ENCODE measurements at regions not wholly inside any gene's neighbourhood (a gene's known extent, or its start where the extent isn't known, plus 50 kb on each side); places are given as distances from the start of the nearest gene placed in this dataset.
"Not testable (repeated sequence)": the region's sequence is repeated elsewhere in the genome, so short reads cannot be mapped to it uniquely, and the experiment has no call there.

DNA sequence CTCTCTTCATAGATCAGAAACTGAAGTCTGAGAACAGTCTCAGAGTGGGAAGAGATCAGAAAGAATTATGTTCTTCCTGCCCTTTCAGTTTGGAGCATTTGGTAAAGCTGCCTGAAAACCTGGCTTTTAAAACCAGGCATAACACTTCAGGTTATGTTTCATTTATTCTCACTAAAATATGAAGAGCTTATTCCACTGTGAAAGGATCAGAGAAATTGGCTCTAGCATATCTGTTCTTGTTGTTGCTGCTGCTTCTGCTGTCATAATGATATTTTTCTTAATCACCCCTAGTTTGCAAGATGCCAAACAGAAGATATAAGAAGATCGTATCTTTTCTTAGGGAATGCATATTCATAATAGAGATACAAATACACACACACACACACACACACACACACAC is 476.9 kb downstream of the XIRP2 start:
- CTCF ChIA-PET: no interaction called here
- peaks cover 8% of the 10 kb centered on the region for H3K9me3 Mint-ChIP-seq
- POLR2A ChIA-PET: no interaction called here

GRCh38 chr2:167361426-167361825 is 473.1 kb downstream of the XIRP2 start:
- Mint-ChIP-seq H3K4me1 (no peaks in the 10 kb centered on the region), H3K9me3 (peaks cover 8% of the 10 kb centered on the region)

More for the DNA sequence above, 476.9 kb downstream of the XIRP2 start:
- no peaks in the 10 kb centered on the region for H3K36me3 Mint-ChIP-seq (ENCODE audit: low read depth)
- H3K27ac Mint-ChIP-seq: no peak overlapping the region
- H3K4me1 Mint-ChIP-seq: no peaks in the 10 kb centered on the region
- H3K4me3 Mint-ChIP-seq: no peak overlapping the region
- H3K27me3 Mint-ChIP-seq: no peaks in the 10 kb centered on the region
- no peak for DNase-seq

GRCh38 chr2:167355821-167356220 is 467.5 kb downstream of the XIRP2 start:
- no peaks in the 10 kb centered on the region for H3K27me3 Mint-ChIP-seq
- CTCF ChIA-PET: no interaction called here
- H3K4me3 Mint-ChIP-seq: no peak overlapping the region
- no peak overlapping the region for H3K27ac Mint-ChIP-seq
- POLR2A ChIA-PET: no interaction called here
- no peak for DNase-seq
- no peaks in the 10 kb centered on the region for H3K9me3 Mint-ChIP-seq
- H3K4me1 Mint-ChIP-seq: no peaks in the 10 kb centered on the region
- no peaks in the 10 kb centered on the region for H3K36me3 Mint-ChIP-seq (ENCODE audit: low read depth)

More at GRCh38 chr2:167361426-167361825, 473.1 kb downstream of the XIRP2 start:
- ChIA-PET CTCF (no interaction called here), POLR2A (no interaction called here)
- no peak overlapping the region for H3K4me3 Mint-ChIP-seq
- no peaks in the 10 kb centered on the region for H3K36me3 Mint-ChIP-seq (ENCODE audit: low read depth)
- no peaks in the 10 kb centered on the region for H3K27me3 Mint-ChIP-seq
- no peak overlapping the region for H3K27ac Mint-ChIP-seq
- no peak for DNase-seq

DNA sequence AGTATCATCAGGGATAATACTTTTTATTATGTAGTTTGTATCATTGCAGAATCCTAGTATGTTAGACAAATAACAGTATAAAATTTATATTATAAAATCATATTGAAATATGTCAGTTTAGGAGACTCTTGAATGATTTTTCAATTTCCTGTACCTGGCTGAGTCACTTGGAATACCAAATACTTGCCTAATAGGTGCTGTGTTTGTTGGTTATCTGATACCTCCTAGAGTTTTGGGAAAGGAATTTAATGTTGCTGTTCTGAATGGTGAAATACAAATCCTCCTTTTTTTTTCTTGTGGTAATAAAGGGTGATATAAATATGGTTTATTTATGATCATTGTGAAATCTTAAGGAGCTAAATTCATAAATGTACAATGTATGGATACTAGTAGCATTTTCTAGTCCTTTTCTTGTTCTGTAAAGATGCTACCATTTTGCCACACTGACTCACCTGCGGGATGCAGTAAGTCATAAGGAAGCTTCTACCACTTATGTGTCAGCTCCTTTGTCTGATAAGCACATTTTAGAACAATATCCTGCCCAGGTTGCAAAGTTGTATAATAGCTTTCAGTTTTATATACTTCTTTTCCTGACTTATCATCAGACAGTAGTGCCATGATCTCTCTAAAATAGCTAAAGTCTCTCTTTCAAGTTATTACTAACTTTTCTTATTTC is 465.5 kb downstream of the XIRP2 start:
- H3K36me3 Mint-ChIP-seq (ENCODE audit: low read depth): no peaks in the 10 kb centered on the region
- H3K27ac Mint-ChIP-seq: no peak overlapping the region
- no peaks in the 10 kb centered on the region for H3K9me3 Mint-ChIP-seq
- CTCF ChIA-PET: no interaction called here
- H3K27me3 Mint-ChIP-seq: no peaks in the 10 kb centered on the region
- no peaks in the 10 kb centered on the region for H3K4me1 Mint-ChIP-seq
- DNase-seq: no peak
- POLR2A ChIA-PET: no interaction called here
- no peak overlapping the region for H3K4me3 Mint-ChIP-seq

DNA sequence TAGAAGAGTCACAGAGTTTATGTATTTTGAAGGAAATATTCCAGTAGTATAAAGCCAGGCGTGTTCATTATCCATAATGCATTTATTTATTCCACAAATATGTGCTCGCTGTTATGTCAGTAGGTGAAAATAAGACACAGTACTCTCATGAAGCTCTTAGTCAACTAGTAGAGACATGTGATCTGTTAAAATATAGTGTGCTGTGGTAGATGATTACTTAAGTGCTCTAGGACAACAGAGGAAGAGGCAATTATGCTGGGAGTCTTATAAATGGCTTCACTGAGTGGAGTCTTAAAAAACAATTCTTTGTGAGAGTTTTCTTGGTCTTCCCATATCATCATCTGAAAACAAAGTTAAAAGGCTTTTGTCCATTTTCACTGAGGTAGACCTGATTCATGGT is 457.3 kb downstream of the XIRP2 start:
- DNase-seq: no peak
- CTCF ChIA-PET: no interaction called here

DNA sequence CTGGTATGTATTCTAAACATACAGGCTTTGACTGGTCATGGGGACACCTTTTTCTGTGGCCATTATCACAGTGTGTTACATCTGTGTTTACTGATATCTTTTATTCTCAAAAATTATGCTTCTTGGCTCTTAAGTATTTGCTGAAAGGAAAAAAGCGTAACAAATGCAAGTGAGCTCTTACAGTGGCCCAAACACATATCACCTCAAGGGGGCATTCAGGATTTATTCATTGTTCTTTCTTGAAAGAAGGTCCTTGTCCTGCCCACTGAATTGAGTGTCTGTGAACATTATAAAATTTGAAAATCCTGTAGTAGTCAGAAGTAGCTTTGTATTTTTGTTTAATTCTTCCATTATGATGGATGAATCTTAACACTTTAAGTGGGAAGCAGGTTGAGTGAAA is 454.5 kb downstream of the XIRP2 start:
- no peak for DNase-seq
- Mint-ChIP-seq H3K27me3 (no peaks in the 10 kb centered on the region), H3K4me1 (no peaks in the 10 kb centered on the region), H3K9me3 (no peaks in the 10 kb centered on the region), H3K36me3 (ENCODE audit: low read depth) (no peaks in the 10 kb centered on the region), H3K27ac (no peak overlapping the region), H3K4me3 (no peak overlapping the region)
- POLR2A ChIA-PET: no interaction called here
- CTCF ChIA-PET: no interaction called here

More for the DNA sequence above, 457.3 kb downstream of the XIRP2 start:
- POLR2A ChIA-PET: no interaction called here
- no peaks in the 10 kb centered on the region for H3K36me3 Mint-ChIP-seq (ENCODE audit: low read depth)
- H3K9me3 Mint-ChIP-seq: no peaks in the 10 kb centered on the region
- H3K27me3 Mint-ChIP-seq: no peaks in the 10 kb centered on the region
- no peak overlapping the region for H3K27ac Mint-ChIP-seq
- H3K4me1 Mint-ChIP-seq: no peaks in the 10 kb centered on the region
- no peak overlapping the region for H3K4me3 Mint-ChIP-seq

- ChIA-PET POLR2A (no interaction called here), CTCF (no interaction called here)
- H3K36me3 Mint-ChIP-seq (ENCODE audit: low read depth): no peaks in the 10 kb centered on the region
- H3K27me3 Mint-ChIP-seq: no peaks in the 10 kb centered on the region
- H3K4me1 Mint-ChIP-seq: no peaks in the 10 kb centered on the region
- H3K4me3 Mint-ChIP-seq: no peak overlapping the region
- no peak overlapping the region for H3K27ac Mint-ChIP-seq
- no peak for DNase-seq
- H3K9me3 Mint-ChIP-seq: no peaks in the 10 kb centered on the region
These were observed 452.0 kb downstream of the XIRP2 start for GRCh38 chr2:167340322-167340721.

DNA sequence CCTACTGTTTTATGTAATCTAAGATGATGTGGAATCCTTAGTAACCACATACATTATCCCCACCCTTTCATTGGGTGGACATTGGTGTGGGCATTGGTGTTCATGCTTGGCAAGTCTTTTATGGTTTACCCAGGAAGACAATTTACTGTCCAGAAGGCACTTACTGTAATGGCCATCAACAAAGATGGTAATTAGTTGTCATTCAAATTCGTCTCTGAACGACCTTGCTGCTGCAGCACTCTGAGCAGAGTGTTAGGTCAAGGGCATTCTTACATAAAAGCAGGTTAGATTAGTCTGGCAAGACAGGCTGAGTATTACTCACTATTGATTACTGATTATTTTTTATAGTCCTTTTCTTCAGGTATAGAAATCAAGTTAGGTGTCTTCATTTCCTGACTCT is 447.9 kb downstream of the XIRP2 start:
- ChIA-PET CTCF (no interaction called here), POLR2A (no interaction called here)
- DNase-seq: no peak
- H3K27me3 Mint-ChIP-seq: no peaks in the 10 kb centered on the region
- no peak overlapping the region for H3K4me3 Mint-ChIP-seq
- H3K27ac Mint-ChIP-seq: no peak overlapping the region
- no peaks in the 10 kb centered on the region for H3K4me1 Mint-ChIP-seq
- no peaks in the 10 kb centered on the region for H3K36me3 Mint-ChIP-seq (ENCODE audit: low read depth)
- no peaks in the 10 kb centered on the region for H3K9me3 Mint-ChIP-seq

DNA sequence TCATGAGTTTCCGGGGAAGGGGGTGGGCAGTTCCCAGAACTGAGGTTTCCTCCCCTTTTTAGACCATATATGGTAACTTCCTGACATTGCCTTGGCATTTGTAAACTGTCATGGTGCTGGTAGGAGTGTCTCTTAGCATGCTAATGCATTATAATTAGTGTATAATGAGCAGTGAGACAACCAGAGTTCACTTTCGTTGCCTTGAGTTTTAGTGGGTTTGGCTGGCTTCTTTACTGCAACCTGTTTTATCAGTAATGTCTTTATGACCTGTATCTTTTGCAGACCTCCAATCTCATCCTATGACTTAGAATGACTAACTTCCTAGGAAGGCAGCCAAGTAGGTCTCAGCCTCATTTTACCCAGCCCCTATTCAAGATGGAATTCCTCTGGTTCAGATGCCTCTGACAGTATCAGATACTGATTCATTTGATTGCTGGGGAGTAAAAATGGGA is 447.3 kb downstream of the XIRP2 start:
- POLR2A ChIA-PET: no interaction called here
- Mint-ChIP-seq H3K9me3 (no peaks in the 10 kb centered on the region), H3K27me3 (no peaks in the 10 kb centered on the region), H3K4me3 (no peak overlapping the region), H3K4me1 (no peaks in the 10 kb centered on the region), H3K27ac (no peak overlapping the region), H3K36me3 (ENCODE audit: low read depth) (no peaks in the 10 kb centered on the region)
- CTCF ChIA-PET: no interaction called here
- DNase-seq: no peak

DNA sequence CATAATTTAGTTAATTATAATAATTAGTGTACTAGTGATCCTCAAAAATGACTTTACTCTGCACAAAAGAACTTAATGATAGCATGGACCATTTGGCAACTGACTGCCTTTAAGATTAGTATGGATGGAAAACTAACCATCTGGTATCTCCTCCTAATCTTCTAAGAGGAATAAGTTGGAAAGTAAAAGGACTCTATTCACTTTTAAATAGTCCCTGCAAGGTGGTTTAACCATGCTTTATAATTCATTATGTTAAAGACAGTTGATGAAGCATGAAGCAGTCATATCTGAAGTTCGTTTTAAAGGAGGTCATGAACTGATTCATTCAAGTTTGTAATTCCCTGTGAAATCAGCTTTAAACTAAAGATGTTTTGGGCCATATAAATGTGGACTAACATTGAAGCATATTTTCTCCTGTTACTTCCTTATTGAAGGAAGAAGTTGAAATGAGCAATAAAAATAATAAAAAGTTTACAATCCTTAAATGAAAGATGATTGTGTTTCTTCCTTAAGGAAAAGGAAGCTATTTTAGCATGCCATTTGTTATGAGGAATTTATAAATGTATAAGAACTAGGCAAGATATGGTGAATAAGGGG is 446.0 kb downstream of the XIRP2 start:
- Mint-ChIP-seq H3K9me3 (no peaks in the 10 kb centered on the region), H3K4me1 (no peaks in the 10 kb centered on the region), H3K4me3 (no peak overlapping the region), H3K27me3 (no peaks in the 10 kb centered on the region), H3K27ac (no peak overlapping the region), H3K36me3 (ENCODE audit: low read depth) (no peaks in the 10 kb centered on the region)
- no peak for DNase-seq
- ChIA-PET CTCF (no interaction called here), POLR2A (no interaction called here)

DNA sequence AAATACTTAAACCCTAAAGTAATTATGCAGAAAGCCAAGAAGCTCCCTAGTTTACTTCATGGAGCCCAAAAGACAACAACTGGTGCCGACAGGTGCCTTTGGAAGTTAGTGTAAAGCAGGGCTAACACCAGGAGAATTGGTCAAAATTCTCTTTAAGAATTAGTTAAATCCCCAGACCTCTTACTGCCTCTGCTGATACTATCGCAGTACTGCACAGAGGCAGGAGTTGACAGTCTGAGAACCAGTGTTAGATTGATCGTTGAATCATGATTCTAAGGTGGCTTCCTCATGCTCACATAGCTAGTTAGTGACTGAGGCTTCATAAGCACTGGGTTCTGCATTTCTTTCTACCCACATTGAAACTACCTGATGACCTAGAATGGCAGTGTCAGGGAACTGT is 445.0 kb downstream of the XIRP2 start:
- no peaks in the 10 kb centered on the region for H3K9me3 Mint-ChIP-seq
- no peak for DNase-seq
- CTCF ChIA-PET: no interaction called here
- H3K27me3 Mint-ChIP-seq: no peaks in the 10 kb centered on the region
- POLR2A ChIA-PET: no interaction called here
- H3K4me1 Mint-ChIP-seq: no peaks in the 10 kb centered on the region
- H3K4me3 Mint-ChIP-seq: no peak overlapping the region
- no peaks in the 10 kb centered on the region for H3K36me3 Mint-ChIP-seq (ENCODE audit: low read depth)
- no peak overlapping the region for H3K27ac Mint-ChIP-seq

- no peaks in the 10 kb centered on the region for H3K9me3 Mint-ChIP-seq
- no peak overlapping the region for H3K4me3 Mint-ChIP-seq
- H3K36me3 Mint-ChIP-seq (ENCODE audit: low read depth): no peaks in the 10 kb centered on the region
- CTCF ChIA-PET: no interaction called here
- POLR2A ChIA-PET: no interaction called here
- no peak for DNase-seq
- H3K27me3 Mint-ChIP-seq: no peaks in the 10 kb centered on the region
- no peak overlapping the region for H3K27ac Mint-ChIP-seq
- no peaks in the 10 kb centered on the region for H3K4me1 Mint-ChIP-seq
These were observed 444.1 kb downstream of the XIRP2 start for GRCh38 chr2:167332358-167332757.

DNA sequence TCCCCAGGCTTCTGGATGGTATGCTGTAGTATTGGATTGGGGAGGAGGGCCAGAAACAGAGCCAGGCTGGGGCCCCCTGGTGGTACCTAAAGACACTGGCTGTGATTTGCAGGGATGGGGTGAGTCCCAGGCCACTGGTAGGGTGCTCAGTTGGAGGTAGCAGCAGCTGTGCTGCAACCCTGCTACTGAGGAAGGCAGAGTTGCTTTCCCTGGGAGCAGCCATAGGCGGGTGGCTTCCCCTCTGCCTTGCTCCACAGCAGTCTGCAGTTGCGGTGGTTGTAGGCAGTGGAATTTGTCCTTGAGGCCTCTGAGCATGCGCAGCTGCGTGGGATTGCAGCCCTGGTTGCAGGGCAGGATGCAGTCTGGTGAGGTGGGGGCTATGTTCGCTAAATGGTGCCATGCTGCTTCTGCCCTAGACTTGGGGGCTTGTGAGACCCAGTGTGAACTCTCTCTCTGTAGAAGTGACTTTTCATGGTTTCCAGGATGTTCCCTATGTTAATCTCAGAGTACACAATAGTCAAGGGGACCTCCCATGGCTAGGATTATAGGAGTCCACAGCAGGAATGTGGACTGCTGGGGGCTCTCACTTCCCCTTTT is 443.5 kb downstream of the XIRP2 start:
- Mint-ChIP-seq H3K27ac (no peak overlapping the region), H3K36me3 (ENCODE audit: low read depth) (no peaks in the 10 kb centered on the region), H3K27me3 (no peaks in the 10 kb centered on the region), H3K4me1 (no peaks in the 10 kb centered on the region), H3K9me3 (no peaks in the 10 kb centered on the region), H3K4me3 (no peak overlapping the region)
- DNase-seq: no peak
- CTCF ChIA-PET: no interaction called here
- POLR2A ChIA-PET: no interaction called here

GRCh38 chr2:167328808-167329207 is 440.5 kb downstream of the XIRP2 start:
- H3K4me1 Mint-ChIP-seq, POLR2A ChIA-PET, H3K9me3 Mint-ChIP-seq: not testable (repeated sequence)

More at GRCh38 chr2:167328808-167329207, 440.5 kb downstream of the XIRP2 start:
- CTCF ChIA-PET; H3K27ac Mint-ChIP-seq; H3K27me3 Mint-ChIP-seq; H3K36me3 Mint-ChIP-seq (ENCODE audit: low read depth); H3K4me3 Mint-ChIP-seq; DNase-seq: not testable (repeated sequence)
